ENCODE measurements at regions not wholly inside any gene's neighbourhood (a gene's known extent, or its start where the extent isn't known, plus 50 kb on each side); places are given as distances from the start of the nearest gene placed in this dataset.

DNA sequence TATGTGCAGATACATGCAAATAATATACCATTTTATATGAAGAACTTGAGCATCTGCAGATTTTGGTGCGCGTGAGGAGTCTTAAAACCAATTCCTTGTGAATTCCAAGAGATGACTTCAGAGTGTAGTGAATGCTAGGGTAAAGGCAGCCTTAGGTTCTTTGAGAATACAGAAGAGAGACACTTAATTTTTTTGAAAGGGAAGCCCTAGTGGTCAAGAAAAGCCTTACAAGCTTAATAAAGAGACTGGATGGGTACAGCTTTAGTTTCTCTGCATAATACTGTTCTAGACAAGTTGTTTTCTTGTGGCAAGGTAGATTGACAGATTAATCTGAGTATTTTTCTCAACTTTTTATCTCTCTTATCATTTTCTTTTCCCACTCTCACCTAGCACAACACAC lies 636.5 kb downstream of the DNAJB9 start:
- TF ChIP-seq ZNF274 (IDR thresholded peaks at IDR 0.05; ENCODE audit: low read depth, low read length) (no peak), YY1 (IDR thresholded peaks at IDR 0.05; ENCODE audit: insufficient read depth, insufficient read length) (no peak)
